ENCODE measurements at regions not wholly inside any gene's neighbourhood (a gene's known extent, or its start where the extent isn't known, plus 50 kb on each side); places are given as distances from the start of the nearest gene placed in this dataset.
"Not testable (repeated sequence)": the region's sequence is repeated elsewhere in the genome, so short reads cannot be mapped to it uniquely, and the experiment has no call there.

GRCh38 chr6:4486568-4487315 is 289.5 kb upstream of the CDYL start:
- DNase-seq = no peak

DNA sequence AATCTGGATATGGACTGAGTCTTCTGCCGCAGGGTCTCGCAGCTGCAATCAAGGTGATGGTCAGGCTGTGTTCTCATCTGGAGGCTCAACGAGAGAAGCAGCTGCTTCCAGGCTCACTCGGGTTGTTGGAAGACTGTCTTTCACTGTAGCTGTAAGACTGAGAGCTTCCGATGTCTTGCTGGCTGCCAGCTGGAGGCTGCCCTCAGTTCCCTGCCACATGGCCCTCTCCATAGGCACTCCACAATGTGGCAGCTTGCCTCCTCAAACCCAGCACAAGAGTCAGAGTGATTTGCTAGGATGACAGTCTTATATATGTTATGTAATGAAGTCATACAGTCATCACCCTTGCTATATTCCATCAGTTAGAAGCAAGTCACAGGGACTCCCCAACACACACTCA is 290.5 kb upstream of the CDYL start:
- DNase-seq = no peak

GRCh38 chr6:4482461-4482860 is 293.7 kb upstream of the CDYL start:
- DNase-seq = no peak

- no peak for DNase-seq
Observed at GRCh38 chr6:4480788-4481735, 295.1 kb upstream of the CDYL start.

DNA sequence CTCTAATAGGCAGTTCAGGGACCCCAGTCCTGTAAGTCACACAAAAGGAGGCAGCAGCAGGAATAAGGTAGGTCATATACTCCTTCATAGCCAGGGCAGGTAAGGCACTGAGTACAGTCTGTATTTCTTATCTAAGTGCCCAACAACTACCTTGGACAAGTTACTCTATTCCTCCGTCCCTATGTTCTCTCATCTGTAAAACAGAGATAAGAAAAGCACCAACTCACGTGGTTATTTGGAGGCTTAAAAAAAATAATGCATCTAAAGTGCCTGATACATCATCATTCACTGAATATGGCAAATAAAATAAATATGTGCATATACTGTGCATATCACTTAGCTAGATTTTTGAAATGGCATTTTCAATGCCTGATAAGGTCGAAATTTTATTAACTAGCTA is 298.1 kb upstream of the CDYL start:
- no peak for DNase-seq

- no peak for DNase-seq
Observed at GRCh38 chr6:4474810-4475209, 301.4 kb upstream of the CDYL start.

- no peak for DNase-seq
Observed at GRCh38 chr6:4472969-4473642, 303.1 kb upstream of the CDYL start.

DNA sequence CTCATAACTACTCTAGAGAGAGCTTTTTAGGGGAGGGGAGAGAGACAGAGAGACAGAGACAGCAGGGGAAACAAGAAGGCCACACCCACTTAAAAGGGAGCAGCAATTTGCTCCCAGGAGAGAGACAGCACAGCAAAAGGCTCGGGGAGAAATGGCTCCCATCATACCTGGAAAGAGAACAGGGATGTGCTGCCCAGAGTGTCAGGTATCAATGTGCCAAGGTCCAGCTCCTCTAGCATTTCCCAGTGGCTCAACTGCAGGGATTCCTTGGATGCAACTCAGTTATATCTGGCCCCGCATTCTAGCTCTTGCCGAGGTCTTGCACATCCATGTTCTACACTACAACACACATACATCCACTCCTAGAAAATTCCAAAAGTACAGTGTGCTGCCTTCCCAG is 304.0 kb upstream of the CDYL start:
- DNase-seq = no peak

DNA sequence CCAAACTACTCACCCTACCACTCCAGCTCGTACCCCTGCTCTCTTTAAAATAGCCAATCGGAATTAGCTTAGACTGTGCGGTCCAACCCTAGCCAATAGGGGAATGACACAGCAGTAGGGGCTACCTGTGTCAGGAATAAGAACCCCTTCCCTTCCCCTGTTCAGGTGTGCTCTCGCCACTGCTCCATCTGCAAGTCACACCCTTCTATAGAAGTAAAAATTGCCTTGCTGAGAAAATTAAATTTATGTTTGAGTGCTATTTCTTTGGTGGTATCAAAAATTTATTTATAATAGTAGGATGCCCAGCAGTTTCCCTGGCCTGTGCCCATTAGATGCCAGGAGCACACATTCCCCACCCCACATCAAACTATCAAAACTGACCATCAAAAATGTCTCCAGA is 304.7 kb upstream of the CDYL start:
- DNase-seq = not testable (repeated sequence)

DNA sequence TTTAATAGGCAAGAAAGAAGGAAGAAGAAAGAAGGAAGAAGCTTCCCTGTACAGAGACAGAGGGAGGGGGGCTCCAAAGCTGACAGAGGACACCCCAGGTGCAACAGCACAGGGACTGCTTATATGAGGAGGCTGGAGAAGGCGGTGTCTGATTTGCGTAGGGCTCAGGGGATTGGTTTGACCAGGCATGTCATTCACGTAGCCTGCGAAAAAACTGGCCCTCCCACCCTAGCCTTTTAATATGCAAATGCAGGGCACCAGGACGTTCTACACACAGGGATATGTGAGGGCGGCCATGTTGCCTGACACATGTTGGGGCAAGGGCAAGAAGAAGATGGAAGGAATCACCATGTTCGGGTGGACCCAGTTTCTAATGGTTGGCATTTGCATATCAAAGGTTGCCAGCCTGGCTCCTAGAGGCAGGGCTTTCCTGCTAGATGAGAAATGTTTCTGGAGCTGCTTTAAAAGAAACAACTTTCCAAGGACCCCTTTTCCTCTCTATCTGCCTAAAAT is 305.4 kb upstream of the CDYL start:
- no peak for DNase-seq

GRCh38 chr6:4466769-4467480 is 309.3 kb upstream of the CDYL start:
- no peak for DNase-seq

DNA sequence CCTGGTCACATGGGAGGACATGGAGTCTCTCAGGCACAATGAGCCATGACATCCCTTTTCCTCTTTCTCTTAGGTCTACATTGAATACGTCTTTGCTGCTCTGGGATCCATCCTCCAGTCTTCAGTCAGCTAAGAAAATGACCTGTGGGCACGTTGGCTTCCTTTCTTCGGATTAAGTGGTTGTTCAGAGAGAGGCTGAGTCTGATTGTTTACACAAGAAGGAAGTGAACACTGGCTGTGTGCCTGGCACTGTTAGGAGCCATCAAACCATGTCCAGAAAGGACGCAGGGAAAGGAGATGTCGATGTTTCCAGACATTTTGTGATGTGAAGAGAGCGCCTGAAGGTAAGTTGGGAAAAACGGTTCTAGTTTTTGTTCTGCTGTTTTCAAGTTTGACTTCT is 309.9 kb upstream of the CDYL start:
- DNase-seq = no peak

- DNase-seq = no peak
Observed at GRCh38 chr6:4464638-4465037, 311.6 kb upstream of the CDYL start.

- no peak for DNase-seq
Observed at GRCh38 chr6:4463236-4463635, 313.0 kb upstream of the CDYL start.

- DNase-seq = no peak
Observed at GRCh38 chr6:4460586-4461475, 315.4 kb upstream of the CDYL start.

- DNase-seq = no peak
Observed at GRCh38 chr6:4459996-4460395, 316.2 kb upstream of the CDYL start.

DNA sequence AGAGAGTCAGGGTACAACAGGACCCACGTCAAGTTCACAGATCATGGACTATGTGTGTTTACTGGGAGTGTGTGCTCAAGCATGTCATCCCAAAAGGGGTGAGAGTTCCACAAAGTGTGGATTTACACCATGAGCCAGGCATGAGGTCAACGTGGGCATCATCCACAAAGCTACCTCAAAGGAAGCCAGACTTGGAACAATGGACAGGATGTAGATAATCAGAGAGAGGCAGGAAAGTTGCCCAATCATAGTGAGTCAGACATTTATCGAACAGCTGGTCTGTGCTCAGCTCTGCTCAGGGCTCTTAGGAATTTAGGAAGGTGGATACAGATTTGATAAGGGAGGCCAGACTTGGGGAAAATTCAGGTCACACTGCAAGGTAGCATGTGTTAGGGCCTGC is 317.2 kb upstream of the CDYL start:
- no peak for DNase-seq

- DNase-seq = no peak
Observed at GRCh38 chr6:4451718-4452117, 316.3 kb upstream of the ECI2 start.

DNA sequence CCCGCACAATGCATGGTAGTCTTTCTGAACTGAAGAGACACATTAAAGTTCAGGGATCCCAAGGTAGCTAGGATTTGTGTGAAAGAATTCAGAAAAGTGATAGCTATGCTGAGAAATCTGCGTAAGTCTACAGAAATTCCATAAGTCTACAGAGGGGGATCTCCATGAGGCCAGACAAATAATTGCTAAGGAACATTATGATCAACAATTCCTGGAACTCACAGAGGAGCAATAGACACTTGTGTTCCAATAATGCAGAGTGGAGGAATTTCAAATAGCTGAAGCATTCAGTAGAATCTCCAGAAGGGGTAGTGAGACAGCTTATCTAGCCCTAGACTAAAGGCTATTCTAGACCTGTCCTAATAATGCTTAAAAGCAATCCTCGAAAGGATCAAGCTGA is 315.7 kb upstream of the ECI2 start:
- no peak for DNase-seq

DNA sequence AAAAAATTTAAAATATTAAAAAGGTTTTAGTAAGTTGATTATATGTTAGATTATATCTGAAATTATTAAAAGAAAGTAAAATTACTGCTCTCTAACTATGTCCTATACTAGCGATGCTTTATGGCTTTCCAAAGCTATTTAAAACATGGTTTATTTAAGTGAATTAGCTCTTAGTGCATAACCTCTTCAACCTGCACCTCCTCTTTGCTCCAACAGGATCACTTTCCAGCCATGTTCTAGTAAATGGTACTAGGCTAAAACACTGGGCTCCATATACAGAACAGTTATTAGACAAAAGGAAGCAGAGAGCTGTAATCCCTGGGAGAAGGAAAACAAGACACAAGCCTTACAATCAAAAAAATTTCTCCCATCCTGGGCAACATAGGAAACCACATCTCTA is 314.9 kb upstream of the ECI2 start:
- no peak for DNase-seq

DNA sequence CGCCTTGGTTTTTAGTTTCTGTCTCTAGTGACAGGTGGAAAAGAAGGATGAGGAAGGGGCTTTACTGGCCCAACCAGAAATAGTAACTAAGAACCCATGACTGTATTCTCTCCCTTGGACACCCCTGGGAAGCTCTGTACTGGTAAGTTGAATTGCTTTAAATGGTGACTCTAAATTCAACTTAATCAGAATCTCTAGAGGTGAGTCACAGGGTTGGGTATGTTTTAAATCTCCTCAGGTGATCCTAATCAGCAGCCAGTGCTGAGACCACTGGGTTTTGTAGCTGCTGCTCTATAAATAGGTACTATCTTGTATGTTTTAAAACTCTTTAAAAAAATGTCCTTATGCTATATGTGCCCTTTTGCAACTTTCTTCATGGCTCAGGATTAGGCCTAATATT is 314.0 kb upstream of the ECI2 start:
- no peak for DNase-seq

- no peak for DNase-seq
Observed at GRCh38 chr6:4448841-4449240, 313.5 kb upstream of the ECI2 start.

Data from stimulated activated naive CD4-positive, alpha-beta T cell treated with Interleukin-2 at 50 U/mL for 16 hours (primary cell).